Uterus (tissue), 3 donors: ENCODE measurements at regions not wholly inside any gene's neighbourhood (a gene's known extent, or its start where the extent isn't known, plus 50 kb on each side); places are given as distances from the start of the nearest gene placed in this dataset.

Experiments
- DNase-seq, 2 donors: peaks; one replicate each; pipeline ENCODE4 v3.0.0-alpha.2; 2019 to 2020
- H3K27ac ChIP-seq, 2 donors: fragments of 200-600 bp; sonication (generic); 1 replicate in 1 of 2; 2 replicates in 1 of 2; pipeline ENCODE4 v1.5.1; 2016 to 2018
- H3K27me3 ChIP-seq, 2 donors: fragments of 200-600 bp; sonication (generic); one replicate each; pipeline ENCODE4 v1.5.1; 2018 to 2019; ENCODE audit warnings: control low read depth in 1 of 2
- H3K36me3 ChIP-seq, 2 donors: fragments of 200-600 bp; sonication (generic); one replicate each; pipeline ENCODE4 v1.5.1; 2019; ENCODE audit warnings: control low read depth in 1 of 2
- H3K4me1 ChIP-seq, 2 donors: fragments of 200-600 bp; sonication (generic); one replicate each; pipeline ENCODE4 v1.5.1; 2018 to 2019; ENCODE audit warnings: control low read depth in 1 of 2
- H3K4me3 ChIP-seq, 2 donors: fragments of 200-600 bp; sonication (generic); 1 replicate in 1 of 2; 2 replicates in 1 of 2; pipeline ENCODE4 v1.5.1; 2018 to 2019; ENCODE audit warnings: mild to moderate bottlenecking in 1 of 2
- H3K9me3 ChIP-seq, 2 donors: fragments of 200-600 bp; sonication (generic); one replicate each; pipeline ENCODE4 v1.5.1; 2019; ENCODE audit warnings: control low read depth in 1 of 2
- CTCF ChIP-seq, 4 experiments: fragments of 200-600 bp in 2 of 4; fragments of 450-650 bp in 2 of 4; sonication (generic) in 2 of 4; IDR thresholded peaks; one replicate each; pipeline ENCODE4 v1.5.1; 2016 to 2019; ENCODE audit warnings: antibody characterized with exemption in 4 of 4, mild to moderate bottlenecking in 2 of 4, moderate library complexity in 1 of 4
- POLR2A ChIP-seq, 2 donors: fragments of 450-650 bp; IDR thresholded peaks; one replicate each; pipeline ENCODE4 v1.6.1; 2016; ENCODE audit warnings: antibody characterized with exemption in 2 of 2, mild to moderate bottlenecking in 1 of 2, moderate library complexity in 1 of 2
- intact Hi-C: fragments of 100-400 bp; cut with DNase I; formaldehyde crosslinking; loops from one replicate; pipeline ENCODE4 v1.15.1; 2023; ENCODE audit warnings: low total_unique reads
- donor health status: DM: yes; HTN: yes; CAD: no.

GRCh38 chr14:43872222-43872621, 634.9 kb downstream of the FSCB start:
- TF ChIP-seq CTCF (IDR thresholded peaks at IDR 0.05) (no peak), POLR2A (IDR thresholded peaks at IDR 0.05) (no peak)
- Histone ChIP-seq H3K9me3 (no peaks in the 10 kb centered on the region), H3K4me3 (no peak overlapping the region), H3K27me3 (no peaks in the 10 kb centered on the region), H3K4me1 (no peaks in the 10 kb centered on the region), H3K36me3 (no peaks in the 10 kb centered on the region), H3K27ac (no peak overlapping the region)
- intact Hi-C loops: no loop called here
- DNase-seq: no peak

- intact Hi-C loops: no loop called here
- TF ChIP-seq POLR2A (IDR thresholded peaks at IDR 0.05): no peak
- no peak for TF ChIP-seq CTCF (IDR thresholded peaks at IDR 0.05)
- no peak overlapping the region for H3K4me3 ChIP-seq
- no peak overlapping the region for H3K27ac ChIP-seq
- DNase-seq: no peak
- H3K36me3 ChIP-seq: no peaks in the 10 kb centered on the region
- H3K9me3 ChIP-seq: no peaks in the 10 kb centered on the region
- H3K4me1 ChIP-seq: no peaks in the 10 kb centered on the region
- no peaks in the 10 kb centered on the region for H3K27me3 ChIP-seq
These were observed 648.1 kb downstream of the FSCB start for GRCh38 chr14:43858981-43859380.

GRCh38 chr14:43855556-43855955, 651.5 kb downstream of the FSCB start:
- DNase-seq: no peak
- intact Hi-C loops: no loop called here
- no peaks in the 10 kb centered on the region for H3K9me3 ChIP-seq
- no peaks in the 10 kb centered on the region for H3K27me3 ChIP-seq
- TF ChIP-seq CTCF (IDR thresholded peaks at IDR 0.05): no peak
- TF ChIP-seq POLR2A (IDR thresholded peaks at IDR 0.05): no peak
- H3K27ac ChIP-seq: no peak overlapping the region
- no peaks in the 10 kb centered on the region for H3K36me3 ChIP-seq
- no peak overlapping the region for H3K4me3 ChIP-seq
- H3K4me1 ChIP-seq: no peaks in the 10 kb centered on the region

- Histone ChIP-seq H3K27me3 (no peaks in the 10 kb centered on the region), H3K36me3 (no peaks in the 10 kb centered on the region), H3K4me1 (no peaks in the 10 kb centered on the region), H3K27ac (no peak overlapping the region), H3K9me3 (no peaks in the 10 kb centered on the region), H3K4me3 (no peak overlapping the region)
- intact Hi-C loops: no loop called here
- no peak for TF ChIP-seq CTCF (IDR thresholded peaks at IDR 0.05)
- DNase-seq: no peak
These were observed 653.5 kb downstream of the FSCB start for GRCh38 chr14:43853541-43853940.

- Histone ChIP-seq H3K27me3 (no peaks in the 10 kb centered on the region), H3K4me1 (no peaks in the 10 kb centered on the region), H3K27ac (no peak overlapping the region), H3K9me3 (no peaks in the 10 kb centered on the region), H3K4me3 (no peak overlapping the region), H3K36me3 (no peaks in the 10 kb centered on the region)
- no peak for TF ChIP-seq CTCF (IDR thresholded peaks at IDR 0.05)
- no peak for TF ChIP-seq POLR2A (IDR thresholded peaks at IDR 0.05)
- intact Hi-C loops: no loop called here
- DNase-seq: no peak
These were observed 703.9 kb downstream of the FSCB start for GRCh38 chr14:43803076-43803689.
